HCT116 (cell line): ENCODE measurements at regions not wholly inside any gene's neighbourhood (a gene's known extent, or its start where the extent isn't known, plus 50 kb on each side); places are given as distances from the start of the nearest gene placed in this dataset.

Experiments
- ATAC-seq: fragments of 200-7000 bp; cut with Tn5 transposase; 2 replicates; pipeline ENCODE4 v1.9.1; 2020; ENCODE audit warnings: mild to moderate bottlenecking, moderate library complexity
- BruUV-seq: library from RNA; stranded (reverse); fragments of 400-500 nt; replicated peaks from 2 replicates; lab custom pipeline; 2021; lab: Mats Ljungman, UMichigan
- CTCF ChIA-PET: fragments of 300-600 bp; sonication (Branson Sonifier 250); formaldehyde crosslinking; loops from one replicate; lab custom pipeline; 2021; ENCODE audit warnings: antibody characterized with exemption; lab: Charles Lee
- POLR2A ChIA-PET: fragments of 300-600, 350-600 bp; sonication (Branson Sonifier 250); formaldehyde crosslinking; loops from one replicate; lab custom pipeline; 2021; ENCODE audit warnings: antibody characterized with exemption; lab: Charles Lee
- RAD21 ChIA-PET, 2 experiments: fragments of 300-600 bp; sonication (Branson Sonifier 250); formaldehyde crosslinking; loops; one replicate each; lab custom pipeline; 2023; ENCODE audit warnings: low total read pairs in 2 of 2; ENCODE audit not compliant: uncharacterized antibody in 2 of 2, unreplicated experiment in 2 of 2, low non-redundant PET in 1 of 2; lab: Charles Lee
- DNase-seq: peaks from one replicate; pipeline ENCODE4 v3.0.0-alpha.2; 2010; ENCODE audit warnings: low read depth, low spot score
- H2AFZ ChIP-seq: fragments of 200-600 bp; shearing (Covaris generic), sonication (generic); 2 replicates; pipeline ENCODE4 v1.6.1; 2017; ENCODE audit warnings: low read depth, mixed run types, mixed read lengths, antibody characterized with exemption, low read length; ENCODE audit not compliant: poor library complexity, severe bottlenecking
- H3K27ac ChIP-seq: 2 replicates; pipeline ENCODE4 v1.5.1; 2012; ENCODE audit warnings: low read depth, low read length
- H3K27me3 ChIP-seq: fragments of 200-600 bp; sonication (generic); 2 replicates; pipeline ENCODE4 v1.6.1; 2016; ENCODE audit warnings: mixed run types, low read length, mixed read lengths; ENCODE audit not compliant: insufficient read depth
- H3K36me3 ChIP-seq, 2 experiments: fragments of 200-500 bp in 1 of 2; fragments of 200-600 bp in 1 of 2; sonication (Bioruptor generic) in 1 of 2; sonication (generic) in 1 of 2; 2 replicates each; pipeline versions ENCODE4 v1.5.1 to v1.6.1; 2014 to 2016; ENCODE audit warnings: low read length in 2 of 2, inconsistent platforms in 1 of 2, mixed read lengths in 1 of 2, mixed run types in 1 of 2; ENCODE audit not compliant: insufficient read depth in 2 of 2, control insufficient read depth in 1 of 2
- H3K4me1 ChIP-seq, 2 experiments: fragments of 200-600 bp in 1 of 2; sonication (generic) in 1 of 2; 2 replicates each; pipeline versions ENCODE4 v1.5.1 to v1.6.1; 2012 to 2017; ENCODE audit warnings: low read length in 2 of 2, inconsistent platforms in 1 of 2, mild to moderate bottlenecking in 1 of 2, mixed read lengths in 1 of 2, mixed run types in 1 of 2, moderate library complexity in 1 of 2; ENCODE audit not compliant: insufficient read depth in 2 of 2, control insufficient read depth in 1 of 2
- H3K4me2 ChIP-seq: fragments of 200-600 bp; sonication (generic); 2 replicates; pipeline ENCODE4 v1.6.1; 2017; ENCODE audit warnings: mixed run types, low read length, mixed read lengths
- H3K4me3 ChIP-seq, 2 experiments: fragments of 200-600 bp in 1 of 2; sonication (generic) in 1 of 2; replicated peaks in 1 of 2; 2 replicates each; pipeline ENCODE4 v1.5.1; 2011 to 2016; ENCODE audit warnings: low read length in 2 of 2, control low read depth in 1 of 2, low read depth in 1 of 2, mild to moderate bottlenecking in 1 of 2, mixed read lengths in 1 of 2, mixed run types in 1 of 2
- H3K79me2 ChIP-seq: fragments of 200-600 bp; sonication (generic); 2 replicates; pipeline ENCODE4 v1.6.1; 2017; ENCODE audit warnings: mild to moderate bottlenecking, mixed run types, low read length, moderate library complexity, mixed read lengths; ENCODE audit not compliant: insufficient read depth
- H3K9ac ChIP-seq: fragments of 200-600 bp; sonication (generic); 2 replicates; pipeline ENCODE4 v1.6.1; 2016; ENCODE audit warnings: low read length, mixed read lengths
- H3K9me2 ChIP-seq: fragments of 200-600 bp; sonication (generic), shearing (Covaris generic); 2 replicates; pipeline ENCODE4 v1.6.1; 2017; ENCODE audit warnings: mixed run types, mild to moderate bottlenecking, moderate library complexity; ENCODE audit not compliant: insufficient read depth
- H3K9me3 ChIP-seq, 2 experiments: fragments of 200-500 bp in 1 of 2; fragments of 200-600 bp in 1 of 2; sonication (Bioruptor generic) in 1 of 2; sonication (generic) in 1 of 2; 2 replicates each; pipeline ENCODE4 v1.6.1; 2014 to 2017; ENCODE audit warnings: low read length in 2 of 2, mixed read lengths in 2 of 2, inconsistent platforms in 1 of 2, low read depth in 1 of 2, mild to moderate bottlenecking in 1 of 2, mixed run types in 1 of 2, moderate library complexity in 1 of 2; ENCODE audit not compliant: control insufficient read depth in 1 of 2, insufficient read depth in 1 of 2
- H4K20me1 ChIP-seq: fragments of 200-600 bp; sonication (generic), shearing (Covaris generic); 2 replicates; pipeline ENCODE4 v1.6.1; 2017; ENCODE audit warnings: mixed run types, mild to moderate bottlenecking, moderate library complexity; ENCODE audit not compliant: insufficient read depth
- CBX3 ChIP-seq: IDR thresholded peaks from 2 replicates; pipeline ENCODE4 v1.6.1; 2012; ENCODE audit warnings: low read depth
- CEBPB ChIP-seq: IDR thresholded peaks from 2 replicates; pipeline ENCODE4 v1.6.1; 2012; ENCODE audit warnings: low read depth
- FOSL1 ChIP-seq: IDR thresholded peaks from 2 replicates; pipeline ENCODE4 v1.6.1; 2012; ENCODE audit warnings: low read depth
- JUND ChIP-seq: IDR thresholded peaks from 2 replicates; pipeline ENCODE4 v1.6.1; 2012
- POLR2AphosphoS5 ChIP-seq: IDR thresholded peaks from 2 replicates; pipeline ENCODE4 v1.6.1; 2011; ENCODE audit warnings: mild to moderate bottlenecking, low read depth, low read length, moderate library complexity
- RAD21 ChIP-seq: IDR thresholded peaks from 2 replicates; pipeline ENCODE4 v1.6.1; 2012; ENCODE audit warnings: low read depth, mild to moderate bottlenecking
- SRF ChIP-seq: IDR thresholded peaks from 2 replicates; pipeline ENCODE4 v1.6.1; 2012; ENCODE audit warnings: low read depth
- TCF7L2 ChIP-seq: IDR thresholded peaks from 2 replicates; pipeline ENCODE4 v1.7.0; 2011; ENCODE audit warnings: borderline replicate concordance, inconsistent platforms; ENCODE audit not compliant: insufficient read depth, insufficient read length; ENCODE audit errors: extremely low read depth
- ZFX ChIP-seq: fragments of 450-650 bp; IDR thresholded peaks from 2 replicates; pipeline ENCODE4 v1.6.1; 2017
- intact Hi-C: fragments of 100-400 bp; cut with micrococcal nuclease; formaldehyde crosslinking; loops from 2 replicates; pipeline ENCODE4 v1.10.0; 2022
- TF ChIP-seq, protein P1 (sequence below), 3 experiments: fragments of 200-600 bp in 1 of 3; sonication (generic) in 1 of 3; IDR thresholded peaks in 2 of 3; conservative IDR thresholded peaks in 1 of 3; 2 replicates each; pipeline ENCODE4 v1.5.1; 2012 to 2017; ENCODE audit warnings: low read depth in 2 of 3, low read length in 2 of 3, antibody characterized with exemption in 1 of 3, borderline replicate concordance in 1 of 3, control low read depth in 1 of 3, mild to moderate bottlenecking in 1 of 3, mixed read lengths in 1 of 3, mixed run types in 1 of 3, moderate library complexity in 1 of 3; ENCODE audit not compliant: insufficient read depth in 1 of 3
- TF ChIP-seq, protein P2 (sequence below): IDR thresholded peaks from 2 replicates; pipeline ENCODE4 v1.6.1; 2012
- TF ChIP-seq, protein P3 (sequence below): IDR thresholded peaks from 2 replicates; pipeline ENCODE4 v1.6.1; 2012

DNA sequence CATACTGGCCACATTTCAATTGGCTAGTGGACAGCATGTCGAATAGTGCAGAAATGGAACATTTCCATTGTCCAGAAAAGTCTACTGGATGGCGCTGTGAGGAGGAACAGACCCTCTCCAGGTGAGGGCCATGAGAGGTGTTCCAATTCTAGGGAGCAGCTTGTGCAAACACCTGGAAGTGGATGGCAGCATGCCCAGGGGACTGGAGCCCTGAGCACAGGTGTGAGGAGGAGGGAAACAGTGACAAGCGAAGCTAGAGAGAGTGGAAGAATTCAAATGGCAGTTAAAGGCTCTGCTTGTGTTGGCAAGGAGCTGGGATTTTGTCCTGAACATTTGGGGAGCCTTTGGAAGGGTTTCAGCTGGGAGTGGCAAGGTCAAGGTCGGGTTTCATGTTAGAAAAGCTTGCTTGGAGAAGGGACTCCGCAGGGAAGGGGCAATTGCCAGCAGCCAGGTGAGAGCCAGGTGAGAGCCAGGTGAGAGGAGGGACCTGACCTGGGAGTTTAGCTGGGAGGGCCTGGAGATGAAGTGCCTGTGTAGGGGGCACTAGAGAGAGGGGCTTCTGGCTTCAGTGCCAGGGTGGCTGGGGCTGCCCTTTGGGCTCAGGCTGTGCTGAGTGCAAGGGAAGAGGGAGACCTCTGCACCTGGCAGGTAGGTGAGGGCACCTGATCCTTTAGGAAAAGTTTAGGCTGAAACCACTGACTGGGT is 93.8 kb downstream of the LINGO1 start:
- Histone ChIP-seq H3K9me2 (no peaks in the 10 kb centered on the region), H2AFZ (no peak overlapping the region), H3K36me3 (no peaks in the 10 kb centered on the region), H3K4me3 (no peak overlapping the region), H3K9ac (no peak overlapping the region), H3K79me2 (no peaks in the 10 kb centered on the region), H3K27ac (no peak overlapping the region), H3K9me3 (no peaks in the 10 kb centered on the region), H3K4me1 (peaks cover 0 to 19% of the 10 kb centered on the region in 2 experiments; a peak in 3 of 4 replicates), H3K4me2 (no peak overlapping the region), H4K20me1 (no peaks in the 10 kb centered on the region), H3K27me3 (no peaks in the 10 kb centered on the region)
- ChIA-PET CTCF (no interaction called here), POLR2A (no interaction called here), RAD21 (no interaction called here)
- intact Hi-C loops = no loop called here
- TF ChIP-seq JUND = no peak
- no peak for TF ChIP-seq SRF
- no peak for TF ChIP-seq CBX3
- no peak for TF ChIP-seq CEBPB
- TF ChIP-seq, protein P1, sequence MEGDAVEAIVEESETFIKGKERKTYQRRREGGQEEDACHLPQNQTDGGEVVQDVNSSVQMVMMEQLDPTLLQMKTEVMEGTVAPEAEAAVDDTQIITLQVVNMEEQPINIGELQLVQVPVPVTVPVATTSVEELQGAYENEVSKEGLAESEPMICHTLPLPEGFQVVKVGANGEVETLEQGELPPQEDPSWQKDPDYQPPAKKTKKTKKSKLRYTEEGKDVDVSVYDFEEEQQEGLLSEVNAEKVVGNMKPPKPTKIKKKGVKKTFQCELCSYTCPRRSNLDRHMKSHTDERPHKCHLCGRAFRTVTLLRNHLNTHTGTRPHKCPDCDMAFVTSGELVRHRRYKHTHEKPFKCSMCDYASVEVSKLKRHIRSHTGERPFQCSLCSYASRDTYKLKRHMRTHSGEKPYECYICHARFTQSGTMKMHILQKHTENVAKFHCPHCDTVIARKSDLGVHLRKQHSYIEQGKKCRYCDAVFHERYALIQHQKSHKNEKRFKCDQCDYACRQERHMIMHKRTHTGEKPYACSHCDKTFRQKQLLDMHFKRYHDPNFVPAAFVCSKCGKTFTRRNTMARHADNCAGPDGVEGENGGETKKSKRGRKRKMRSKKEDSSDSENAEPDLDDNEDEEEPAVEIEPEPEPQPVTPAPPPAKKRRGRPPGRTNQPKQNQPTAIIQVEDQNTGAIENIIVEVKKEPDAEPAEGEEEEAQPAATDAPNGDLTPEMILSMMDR (IDR thresholded peaks at IDR 0.05 in 2 of 3, conservative IDR thresholded peaks at IDR 0.05 in 1 of 3; ENCODE audit: borderline replicate concordance in 1 of 3, insufficient read depth in 1 of 3, low read depth in 2 of 3, low read length in 2 of 3) = no peak
- no peak for TF ChIP-seq FOSL1
- no peak for TF ChIP-seq TCF7L2
- TF ChIP-seq RAD21 = no peak
- TF ChIP-seq, protein P2, sequence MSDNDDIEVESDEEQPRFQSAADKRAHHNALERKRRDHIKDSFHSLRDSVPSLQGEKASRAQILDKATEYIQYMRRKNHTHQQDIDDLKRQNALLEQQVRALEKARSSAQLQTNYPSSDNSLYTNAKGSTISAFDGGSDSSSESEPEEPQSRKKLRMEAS = no peak
- no peak for TF ChIP-seq ZFX
- no peak for TF ChIP-seq POLR2AphosphoS5
- TF ChIP-seq, protein P3, sequence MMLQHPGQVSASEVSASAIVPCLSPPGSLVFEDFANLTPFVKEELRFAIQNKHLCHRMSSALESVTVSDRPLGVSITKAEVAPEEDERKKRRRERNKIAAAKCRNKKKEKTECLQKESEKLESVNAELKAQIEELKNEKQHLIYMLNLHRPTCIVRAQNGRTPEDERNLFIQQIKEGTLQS = no peak
- ATAC-seq = no peak
- BruUV-seq = no TSS peak
- DNase-seq = no peak
